GM18507 (cell line): ENCODE measurements at regions not wholly inside any gene's neighbourhood (a gene's known extent, or its start where the extent isn't known, plus 50 kb on each side); places are given as distances from the start of the nearest gene placed in this dataset.

Experiments
- DNase-seq: peaks from one replicate; pipeline ENCODE4 v3.0.0; 2011; ENCODE audit warnings: low read depth; ENCODE audit not compliant: insufficient read length; ENCODE audit errors: extremely low spot score
- FAIRE-seq: peaks from 2 replicates; lab custom pipeline; 2011; peaks lifted over from hg19 to GRCh38; lab: Jason Lieb, UNC

- no peak for DNase-seq
- FAIRE-seq: no peak
Observed at GRCh38 chr2:55973673-55974072, 50.1 kb upstream of the EFEMP1 start.

GRCh38 chr2:55976681-55977080 lies 53.1 kb upstream of the EFEMP1 start:
- FAIRE-seq (no peak), DNase-seq (no peak)

GRCh38 chr2:55985406-55985805 lies 61.8 kb upstream of the EFEMP1 start:
- no peak for DNase-seq

GRCh38 chr2:55986001-55986400 lies 62.4 kb upstream of the EFEMP1 start:
- no peak for FAIRE-seq
- no peak for DNase-seq

More at GRCh38 chr2:55985406-55985805, 61.8 kb upstream of the EFEMP1 start:
- FAIRE-seq: peak; percentile 78

GRCh38 chr2:55986700-55987440 lies 63.3 kb upstream of the EFEMP1 start:
- FAIRE-seq: no peak
- DNase-seq: no peak

GRCh38 chr2:55989405-55989804 lies 65.8 kb upstream of the EFEMP1 start:
- FAIRE-seq: no peak
- no peak for DNase-seq

- FAIRE-seq: no peak
- DNase-seq: no peak
Observed at GRCh38 chr2:55992455-55992854, 68.9 kb upstream of the EFEMP1 start.

GRCh38 chr2:55993685-55994084 lies 70.1 kb upstream of the EFEMP1 start:
- FAIRE-seq: no peak

GRCh38 chr2:55995211-55995610 lies 71.6 kb upstream of the EFEMP1 start:
- FAIRE-seq: no peak
- DNase-seq: no peak

More at GRCh38 chr2:55993685-55994084, 70.1 kb upstream of the EFEMP1 start:
- DNase-seq: no peak

- no peak for FAIRE-seq
Observed at GRCh38 chr2:55995902-55996301, 72.3 kb upstream of the EFEMP1 start.

GRCh38 chr2:55999231-55999630 lies 75.6 kb upstream of the EFEMP1 start:
- FAIRE-seq (no peak), DNase-seq (no peak)

More at GRCh38 chr2:55995902-55996301, 72.3 kb upstream of the EFEMP1 start:
- no peak for DNase-seq

GRCh38 chr2:55999790-56000189 lies 76.2 kb upstream of the EFEMP1 start:
- FAIRE-seq: no peak
- DNase-seq: no peak

GRCh38 chr2:56001947-56002346 lies 78.4 kb upstream of the EFEMP1 start:
- DNase-seq: no peak
- no peak for FAIRE-seq

- FAIRE-seq (no peak), DNase-seq (no peak)
Observed at GRCh38 chr2:56008661-56009431, 85.3 kb upstream of the EFEMP1 start.

GRCh38 chr2:56009758-56010458 lies 86.3 kb upstream of the EFEMP1 start:
- peak; percentile 15 for FAIRE-seq
- no peak for DNase-seq

- FAIRE-seq: no peak
- DNase-seq: no peak
Observed at GRCh38 chr2:56011624-56012023, 88.0 kb upstream of the EFEMP1 start.

GRCh38 chr2:56012221-56012765 lies 88.7 kb upstream of the EFEMP1 start:
- FAIRE-seq: no peak
- no peak for DNase-seq

GRCh38 chr2:56013475-56013874 lies 89.9 kb upstream of the EFEMP1 start:
- DNase-seq (no peak), FAIRE-seq (no peak)

GRCh38 chr2:56014046-56014730 lies 90.6 kb upstream of the EFEMP1 start:
- FAIRE-seq (no peak), DNase-seq (no peak)
